GM18511 (cell line): ENCODE measurements at regions not wholly inside any gene's neighbourhood (a gene's known extent, or its start where the extent isn't known, plus 50 kb on each side); places are given as distances from the start of the nearest gene placed in this dataset.
A peak's percentile ranks its signal among the peaks of the same experiment; 100 is the strongest.
"Not testable (repeated sequence)": the region's sequence is repeated elsewhere in the genome, so short reads cannot be mapped to it uniquely, and the experiment has no call there.

Source experiments
- ATAC-seq: cut with Tn5 transposase; IDR thresholded peaks from one replicate; pipeline ENCODE4 v1.9.1; 2021; ENCODE audit warnings: mild to moderate bottlenecking, moderate library complexity; ENCODE audit not compliant: unreplicated experiment

DNA sequence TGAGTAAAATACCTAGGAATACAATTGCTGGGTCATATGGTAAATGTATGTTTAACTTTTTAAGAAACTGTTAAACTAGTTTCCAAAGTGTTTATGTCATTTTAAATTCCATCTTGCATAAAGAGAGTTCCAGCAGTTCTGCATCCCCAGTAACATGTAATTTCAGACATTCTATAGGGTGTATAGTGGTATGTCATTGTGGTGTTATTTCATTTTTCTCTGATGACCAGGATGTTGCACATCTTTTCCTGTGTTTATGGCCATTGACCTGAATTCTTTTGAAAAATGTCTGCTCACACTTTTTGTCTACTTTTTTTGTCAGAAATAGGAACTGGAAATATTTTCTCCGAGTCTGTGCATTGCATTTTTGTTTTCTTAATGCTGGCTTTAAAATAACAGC, 128.9 kb downstream of the TMEM200A start:
- no peak for ATAC-seq

DNA sequence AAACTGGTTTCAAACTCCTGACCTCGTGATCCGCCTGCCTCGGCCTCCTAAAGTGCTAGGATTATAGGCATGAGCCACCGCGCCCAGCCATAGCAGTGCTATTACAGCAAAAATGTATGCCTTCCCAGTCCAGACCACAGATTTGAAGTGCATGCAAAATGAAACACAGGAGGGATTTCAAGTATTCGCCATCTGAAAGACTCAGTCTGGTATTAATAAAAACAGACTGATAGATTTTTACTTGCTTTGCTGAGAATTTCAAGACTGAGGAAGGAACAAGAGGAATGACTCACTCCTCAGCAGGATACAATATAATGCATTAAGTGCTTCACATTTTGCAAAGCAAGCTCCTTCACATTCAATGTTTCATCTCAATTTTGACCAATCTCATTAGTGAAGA, 134.9 kb downstream of the TMEM200A start:
- no peak for ATAC-seq

DNA sequence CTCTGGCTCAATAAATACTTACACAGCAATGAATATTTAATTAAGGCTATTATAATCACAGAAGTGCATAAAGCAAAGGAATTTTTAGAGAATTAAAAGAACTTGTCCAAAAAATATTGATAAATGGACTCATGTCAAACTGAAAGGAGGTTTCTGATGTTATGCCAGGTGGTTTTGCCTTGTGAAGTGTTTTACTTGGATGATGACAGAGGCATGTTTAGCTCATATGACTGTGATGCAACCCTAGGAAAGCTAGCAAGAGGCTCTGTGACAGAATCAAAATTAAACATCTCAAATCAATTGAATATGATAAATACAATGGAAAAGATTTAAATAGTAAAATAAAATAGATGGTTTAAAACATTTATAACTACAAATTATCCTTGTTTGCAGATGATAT, 137.3 kb downstream of the TMEM200A start:
- no peak for ATAC-seq

DNA sequence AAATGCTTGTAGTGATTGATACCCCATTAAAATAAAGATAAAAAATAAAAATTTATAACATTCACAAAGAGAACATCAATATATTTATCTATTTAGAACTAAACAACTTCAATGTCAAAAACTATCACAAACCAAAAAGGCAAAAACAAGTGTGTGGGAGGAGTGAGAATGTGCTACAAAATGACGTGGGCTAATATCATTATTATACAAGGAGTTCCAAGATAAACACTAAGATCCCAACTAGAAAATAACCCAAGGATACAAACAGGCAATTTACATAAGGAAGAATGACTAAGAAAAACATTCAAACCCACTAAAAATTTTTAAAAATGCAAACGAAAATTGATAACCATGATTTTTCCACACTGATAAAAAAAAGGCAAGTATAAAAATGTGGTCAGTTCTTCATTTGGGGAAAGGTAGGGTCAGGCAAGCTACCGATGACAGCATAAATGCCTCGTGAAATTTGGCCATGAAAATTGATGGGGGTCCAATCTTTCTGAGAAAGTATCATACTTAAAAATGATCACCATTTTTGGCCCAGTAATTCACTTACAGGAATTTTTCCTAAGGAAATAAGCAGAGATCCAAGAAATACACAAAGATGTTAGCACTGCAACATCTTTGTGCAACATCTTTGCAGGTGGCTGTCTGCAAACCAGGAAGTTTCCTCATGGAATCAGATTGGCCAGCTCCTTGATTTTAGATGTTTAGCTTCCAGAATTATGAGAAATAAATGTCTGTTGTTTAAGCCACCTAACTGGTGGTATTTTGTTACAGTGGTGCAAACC, 140.2 kb downstream of the TMEM200A start:
- no peak for ATAC-seq

DNA sequence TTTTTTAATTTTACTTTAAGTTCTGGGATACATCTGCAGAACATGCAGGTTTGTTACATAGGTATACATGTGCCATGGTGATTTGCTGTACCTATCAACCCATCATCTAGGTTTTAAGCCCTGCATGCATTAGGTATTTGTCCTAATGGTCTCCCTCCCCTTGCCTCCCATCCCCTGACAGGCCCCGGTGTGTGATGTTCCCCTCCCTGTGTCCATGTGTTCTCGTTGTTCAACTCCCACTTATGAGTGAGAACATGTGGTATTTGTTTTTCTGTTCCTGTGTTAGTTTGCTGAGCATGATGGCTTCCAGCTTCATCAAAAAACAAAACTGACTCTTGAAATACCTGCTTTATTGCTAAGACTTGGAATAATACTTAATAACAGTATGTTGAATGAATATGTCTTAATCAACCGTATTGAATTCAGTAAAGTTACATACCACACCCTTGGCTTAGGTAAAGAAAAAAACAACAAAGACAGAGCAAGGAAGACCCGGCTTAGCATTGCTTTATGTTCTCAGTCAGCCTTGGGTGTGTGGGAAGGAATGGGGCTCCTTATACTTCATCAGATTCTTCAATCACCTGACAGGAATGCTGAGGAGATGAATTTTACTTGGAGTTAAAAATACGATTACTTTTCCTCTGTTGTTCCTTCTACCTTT, 141.3 kb downstream of the TMEM200A start:
- not testable (repeated sequence) for ATAC-seq

DNA sequence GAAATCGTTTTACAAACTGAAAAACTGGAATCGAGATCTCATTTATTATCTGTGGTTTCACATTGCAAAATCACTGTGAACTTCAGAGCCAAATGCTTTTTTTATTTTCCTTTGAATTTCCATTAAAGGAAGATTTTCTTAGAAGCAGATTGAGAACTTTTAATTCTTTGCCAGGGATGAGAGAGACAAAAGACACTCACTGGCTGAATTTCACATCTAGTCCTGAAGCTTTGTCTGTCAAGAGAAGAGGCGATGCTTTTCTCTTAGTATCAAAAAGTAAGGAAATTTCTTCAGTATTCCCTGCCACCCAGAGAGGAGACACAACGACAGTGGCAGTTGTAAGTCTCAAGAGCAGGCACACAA, 141.8 kb downstream of the TMEM200A start:
- no peak for ATAC-seq

DNA sequence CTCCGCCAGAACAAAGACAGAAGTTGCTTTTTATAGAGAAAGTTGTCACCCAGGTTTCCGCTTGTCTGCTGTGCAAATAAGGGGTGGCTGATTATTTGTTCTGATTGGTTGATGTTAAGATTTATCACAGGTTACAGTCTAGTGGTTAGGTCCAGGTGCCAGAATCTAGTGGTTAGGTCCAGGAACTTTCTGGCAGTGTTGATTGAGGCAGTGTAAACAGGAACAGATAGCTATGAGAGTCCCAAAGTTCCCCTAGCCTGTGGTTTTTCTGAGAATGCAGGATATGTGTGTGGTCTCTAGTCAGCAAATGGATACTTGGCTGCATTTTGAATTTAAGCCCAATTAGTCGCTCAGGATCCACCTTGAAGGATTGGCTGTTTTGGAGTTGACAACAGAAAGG, 148.0 kb downstream of the TMEM200A start:
- peak; percentile 68 for ATAC-seq

DNA sequence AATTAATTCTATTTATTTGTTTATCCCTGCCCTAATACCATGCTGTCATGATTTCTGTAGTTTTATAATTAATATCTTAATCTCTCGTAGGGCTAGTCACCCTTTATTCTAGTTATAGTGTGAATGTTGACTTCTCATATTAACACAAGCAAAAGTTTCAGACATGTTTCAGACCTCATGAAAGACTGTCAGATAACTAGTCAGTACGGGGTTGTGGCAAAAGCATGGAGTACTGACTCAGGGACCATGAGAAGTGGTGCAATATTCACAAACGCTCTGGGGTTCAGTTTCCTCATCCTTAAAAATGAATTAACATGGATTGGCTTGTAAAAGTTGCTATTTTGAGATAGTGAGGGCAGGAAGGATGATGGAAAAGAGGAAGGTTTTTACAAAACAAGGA, 148.9 kb downstream of the TMEM200A start:
- no peak for ATAC-seq

DNA sequence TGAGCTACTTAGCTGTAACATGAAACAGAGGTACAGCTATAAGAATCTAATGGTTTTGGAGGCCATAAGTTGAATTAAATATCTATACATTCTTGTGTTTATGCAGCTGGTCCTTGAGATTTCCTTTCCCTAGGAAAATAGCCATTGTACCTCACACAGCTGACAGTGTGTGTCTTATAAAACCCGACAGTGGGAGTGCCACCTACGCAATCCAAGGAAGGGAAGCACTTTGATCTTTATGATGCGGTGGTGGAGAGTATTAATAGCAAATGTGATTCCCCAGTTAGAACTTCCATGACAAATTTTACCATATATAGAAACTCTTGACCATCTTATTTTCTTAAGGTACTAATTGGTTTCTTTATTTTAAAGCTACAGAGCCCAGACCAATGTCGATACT, 149.5 kb downstream of the TMEM200A start:
- no peak for ATAC-seq

DNA sequence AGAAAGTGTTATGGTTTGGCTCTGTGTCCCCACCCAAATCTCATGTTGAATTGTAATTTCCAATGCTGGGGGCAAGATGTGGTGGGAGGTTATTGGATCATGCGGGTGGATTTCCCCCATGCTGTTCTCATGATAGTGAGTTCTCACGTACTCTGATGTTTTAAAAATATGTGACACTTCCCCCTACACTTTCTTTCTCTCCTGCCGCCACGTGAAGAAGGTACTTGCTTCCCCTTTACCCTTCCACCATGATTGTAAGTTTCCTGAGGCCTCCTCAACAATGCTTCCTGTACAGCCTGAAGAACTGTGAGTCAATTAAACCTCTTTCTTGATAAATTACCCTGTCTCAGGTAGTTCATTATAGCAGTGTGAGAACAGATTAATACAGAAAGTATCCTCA, 150.8 kb downstream of the TMEM200A start:
- ATAC-seq: no peak

DNA sequence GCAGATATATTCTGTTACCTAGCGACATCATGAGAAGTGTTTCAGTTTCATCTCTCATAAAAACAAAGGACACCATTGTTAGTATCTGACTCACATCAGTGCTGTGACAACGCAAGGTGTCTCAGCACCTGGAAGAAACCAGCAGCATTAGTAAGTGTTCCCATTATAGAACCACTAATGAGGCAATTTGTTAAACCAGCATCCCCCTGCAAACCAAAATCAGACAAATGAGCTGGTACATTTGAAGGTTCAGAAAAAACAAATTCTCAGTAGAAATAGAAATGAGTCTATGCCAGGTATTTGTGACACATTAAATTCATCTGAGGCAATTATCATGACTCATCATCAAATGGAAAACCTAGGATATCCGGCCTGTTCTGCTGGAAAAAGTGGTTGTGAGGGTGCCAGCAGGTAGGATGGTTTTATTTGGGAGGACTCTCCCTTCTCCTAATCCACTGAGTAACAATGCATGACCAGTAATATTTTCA, 151.7 kb downstream of the TMEM200A start:
- ATAC-seq: peak; percentile 84

DNA sequence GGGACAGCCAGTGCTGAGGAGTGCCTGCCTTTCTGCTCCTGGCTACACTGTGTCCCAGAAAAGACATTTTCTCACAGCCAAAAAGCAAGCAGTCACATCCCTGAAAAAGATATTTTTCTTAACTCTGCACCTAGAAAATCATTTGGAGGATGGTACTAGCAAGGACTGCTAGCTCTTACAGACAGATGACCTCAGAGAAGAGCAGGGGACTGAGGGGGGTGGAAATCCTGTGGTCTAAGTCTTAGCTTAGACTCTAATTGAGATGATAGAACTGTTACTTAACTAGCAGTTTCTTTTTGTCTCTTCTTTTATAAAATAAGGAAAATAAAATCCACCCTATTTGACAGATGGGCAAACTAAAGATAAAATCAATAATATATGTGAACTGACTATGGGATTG, 152.8 kb downstream of the TMEM200A start:
- no peak for ATAC-seq

DNA sequence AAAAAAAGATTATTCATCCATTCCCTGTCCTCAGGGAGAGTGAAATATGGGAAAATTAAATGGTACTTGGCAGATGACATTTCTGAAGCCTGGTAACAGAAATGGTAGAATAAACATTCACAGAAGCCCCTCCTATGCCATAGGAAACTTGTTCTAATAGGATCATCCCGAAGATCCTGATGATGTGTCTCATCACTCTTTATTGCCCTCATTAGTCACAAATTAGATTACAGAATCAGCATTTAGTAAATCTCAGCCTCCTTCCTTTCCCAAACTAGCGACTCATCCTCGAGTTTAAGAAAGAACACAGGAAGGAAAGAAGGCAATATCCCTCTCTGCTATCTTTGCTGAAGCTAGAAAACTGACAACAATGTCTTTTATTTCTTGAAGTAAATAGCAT, 154.4 kb downstream of the TMEM200A start:
- no peak for ATAC-seq

DNA sequence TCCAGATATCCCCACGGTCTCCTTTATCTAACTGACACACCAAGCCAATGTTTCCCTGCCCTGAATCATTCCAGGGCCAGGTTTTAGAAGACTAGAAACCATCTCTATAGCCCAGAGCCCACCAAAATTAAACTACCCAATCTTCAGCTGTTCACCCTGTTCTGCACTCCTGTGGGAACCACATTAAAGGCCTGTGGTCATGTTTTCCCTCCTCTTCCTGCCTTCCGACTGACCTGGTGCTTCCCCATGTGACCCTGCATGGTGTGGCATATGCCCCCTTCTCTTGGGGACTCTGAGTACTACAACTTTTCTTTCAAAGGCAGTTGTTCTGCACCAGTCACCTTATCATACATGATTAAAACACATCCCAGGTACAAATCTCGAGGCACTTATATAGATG, 155.0 kb downstream of the TMEM200A start:
- ATAC-seq: no peak

DNA sequence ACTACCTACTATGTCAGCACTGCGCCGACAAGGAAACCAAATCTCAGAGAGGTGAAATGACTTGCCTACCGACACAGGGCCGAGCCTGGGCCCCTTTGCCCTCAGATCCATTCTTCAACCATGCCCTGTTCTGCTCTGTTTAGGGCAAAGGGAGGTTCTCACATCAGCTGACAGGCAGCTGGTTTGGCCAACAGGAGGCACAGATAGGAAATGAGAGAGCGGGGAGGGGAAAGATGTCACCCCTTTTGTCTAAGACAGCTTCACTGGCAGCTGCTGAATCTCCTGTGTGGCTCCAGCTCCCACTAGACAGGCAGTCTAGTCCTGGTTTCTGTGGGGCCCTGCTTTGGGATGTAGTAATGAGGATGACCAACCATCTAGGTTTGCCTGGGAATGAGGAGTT, 158.7 kb downstream of the TMEM200A start:
- ATAC-seq: peak; percentile 50

DNA sequence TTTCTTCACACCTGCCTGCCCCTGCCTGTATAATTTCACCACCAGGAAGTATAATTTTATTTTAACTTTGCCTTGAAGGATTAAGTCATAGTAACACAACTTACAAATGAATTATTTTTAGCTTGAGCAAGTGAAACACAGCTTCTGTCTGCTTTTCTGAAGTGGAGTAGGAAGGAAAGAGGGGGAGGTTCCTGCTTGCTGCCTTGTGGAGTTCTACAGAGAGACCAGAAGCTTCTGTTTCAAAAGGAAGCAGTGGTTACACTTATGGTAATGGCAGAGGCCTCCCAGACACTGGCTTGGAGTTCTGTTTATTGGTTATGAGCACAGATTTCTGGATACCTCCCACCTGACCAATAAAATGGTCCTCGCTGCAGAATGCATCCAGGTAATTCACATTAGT, 159.6 kb downstream of the TMEM200A start:
- ATAC-seq: peak; percentile 70

DNA sequence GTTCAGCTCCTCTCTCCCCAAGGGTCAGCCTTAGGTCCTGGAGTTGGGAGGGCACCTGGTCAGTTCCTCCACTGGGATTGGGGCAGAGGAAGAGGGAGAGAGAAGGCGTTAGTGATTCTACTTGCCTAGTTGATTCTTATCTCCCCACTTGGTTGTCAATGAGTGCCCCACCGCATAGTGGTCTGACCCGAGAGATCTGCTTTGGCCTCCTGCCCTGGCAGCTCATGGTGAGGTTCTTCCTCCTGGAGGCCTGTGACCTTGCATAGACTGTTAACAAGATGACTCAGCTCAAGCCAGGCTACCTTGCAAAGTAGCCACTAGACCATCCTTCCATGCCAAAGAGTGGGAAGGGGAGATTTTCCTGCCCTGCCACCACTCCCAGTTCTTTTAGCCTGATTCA, 160.6 kb downstream of the TMEM200A start:
- no peak for ATAC-seq

DNA sequence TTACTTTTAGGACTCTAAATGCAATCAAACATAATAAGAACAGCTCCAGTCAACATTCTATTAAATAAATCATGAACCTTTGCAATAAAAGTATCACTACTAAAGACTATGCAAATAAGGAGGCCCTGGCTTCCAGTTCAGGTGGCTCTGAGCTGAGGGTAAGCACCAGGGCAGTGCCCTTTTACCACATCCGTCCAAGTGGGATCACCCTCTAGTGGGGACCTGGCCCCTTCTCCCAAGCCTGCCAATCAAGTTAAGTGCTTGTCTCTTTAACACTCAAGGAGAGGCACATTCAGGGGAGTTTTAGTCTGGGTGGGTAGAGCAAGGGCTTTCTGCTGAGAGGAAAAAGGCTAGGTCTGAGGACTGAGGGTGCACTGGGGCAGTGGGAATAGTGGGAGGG, 161.4 kb downstream of the TMEM200A start:
- ATAC-seq: no peak

DNA sequence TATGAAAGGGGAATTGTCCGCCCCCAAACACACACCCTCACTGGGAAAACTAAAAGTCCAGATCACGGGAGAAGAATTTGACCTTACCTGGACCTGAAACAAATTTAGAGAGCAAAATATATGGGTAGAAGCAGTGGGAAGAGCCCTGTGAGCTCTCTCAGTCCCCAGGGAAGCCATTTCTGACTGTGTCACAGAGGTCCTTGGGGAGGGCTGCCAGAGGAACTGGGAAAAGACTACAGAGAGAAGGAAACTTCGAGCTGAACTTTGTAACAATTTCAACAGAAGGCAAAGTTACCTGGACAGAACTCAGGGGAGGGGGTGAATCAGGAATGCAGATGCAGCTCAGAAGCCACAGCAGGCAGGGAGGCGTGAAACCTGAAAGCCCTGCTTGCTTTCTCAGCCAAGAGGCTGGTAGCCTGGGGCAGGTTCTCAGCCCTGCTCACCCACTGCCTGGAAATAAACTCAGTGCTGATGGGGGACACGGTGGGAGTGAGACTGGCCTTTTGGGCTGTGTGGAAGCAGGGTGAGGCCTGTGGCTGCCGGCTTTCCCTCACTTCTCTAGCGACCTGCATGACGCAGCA, 163.8 kb downstream of the TMEM200A start:
- no peak for ATAC-seq

DNA sequence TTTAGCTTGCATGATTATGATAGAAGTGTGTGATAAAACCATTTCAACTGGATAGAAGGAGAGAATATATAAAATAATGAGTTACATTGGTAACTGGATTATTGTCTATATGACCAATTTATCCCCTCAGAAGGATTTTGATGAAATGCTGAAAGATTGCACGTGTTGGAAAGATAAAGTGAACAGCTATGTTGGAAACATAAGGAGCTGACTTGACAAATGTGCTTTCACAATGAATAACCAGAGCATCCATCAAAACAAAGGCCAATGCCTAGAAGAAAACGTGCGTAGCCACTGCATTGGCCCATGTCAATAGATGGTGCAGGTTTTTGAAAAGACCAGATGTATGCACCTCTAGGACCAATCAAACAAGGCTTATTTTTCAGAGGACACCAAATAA, 168.8 kb downstream of the TMEM200A start:
- ATAC-seq: no peak

DNA sequence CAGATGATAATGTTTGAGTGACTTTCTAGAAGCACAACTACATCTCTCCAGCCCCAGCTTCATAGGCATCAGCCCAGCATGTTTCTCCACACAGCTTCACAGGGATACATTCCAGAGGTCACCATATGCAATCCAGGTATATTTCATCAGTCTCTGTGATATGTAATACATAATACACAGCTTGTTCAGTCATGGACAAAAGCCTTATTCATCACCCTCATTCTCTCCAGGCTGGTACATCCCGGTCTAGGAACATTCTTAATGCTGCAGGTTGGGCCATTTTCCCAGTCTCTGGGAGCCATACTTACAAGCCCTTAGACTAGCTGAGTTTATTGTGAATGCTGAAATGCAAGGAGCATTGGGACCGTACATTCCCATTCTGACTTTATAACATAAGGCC, 169.4 kb downstream of the TMEM200A start:
- ATAC-seq: no peak

DNA sequence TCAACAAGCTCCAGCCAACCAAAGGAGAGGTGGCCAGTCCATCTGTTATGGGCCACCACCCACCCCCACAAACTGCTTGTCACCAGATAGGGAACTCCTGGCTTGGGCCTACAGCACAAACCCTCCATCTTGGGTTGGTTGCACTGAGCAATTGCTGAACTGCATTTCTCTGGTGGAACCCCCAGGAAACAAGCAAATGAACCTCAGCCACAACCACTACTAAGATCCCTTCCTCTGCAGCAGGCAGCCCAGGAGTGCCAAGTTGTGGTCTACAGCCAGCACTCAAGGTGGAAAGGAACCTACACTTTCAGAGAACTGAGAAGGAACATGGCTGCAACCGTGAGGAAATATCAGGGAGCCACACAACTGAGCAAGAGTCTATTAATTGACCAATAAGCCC, 171.6 kb downstream of the TMEM200A start:
- ATAC-seq: no peak
